HCT116 (cell line): ENCODE measurements at regions not wholly inside any gene's neighbourhood (a gene's known extent, or its start where the extent isn't known, plus 50 kb on each side); places are given as distances from the start of the nearest gene placed in this dataset.

Experiments used
- MAX ChIP-seq: IDR thresholded peaks from 2 replicates; pipeline ENCODE4 v1.6.1; 2012
- POLR2A ChIP-seq: IDR thresholded peaks from 2 replicates; pipeline ENCODE4 v1.7.0; 2011; ENCODE audit warnings: borderline replicate concordance; ENCODE audit not compliant: insufficient read depth, insufficient read length; ENCODE audit errors: extremely low read depth
- ZNF274 ChIP-seq: fragments of 200-500 bp; sonication (Bioruptor generic); IDR thresholded peaks from 2 replicates; pipeline ENCODE4 v1.6.1; 2014; ENCODE audit warnings: mild to moderate bottlenecking, low read depth, low read length, inconsistent platforms
- TF ChIP-seq, protein P1 (sequence below), 3 experiments: fragments of 200-600 bp in 1 of 3; sonication (generic) in 1 of 3; IDR thresholded peaks in 2 of 3; conservative IDR thresholded peaks in 1 of 3; 2 replicates each; pipeline ENCODE4 v1.5.1; 2012 to 2017; ENCODE audit warnings: low read depth in 2 of 3, low read length in 2 of 3, antibody characterized with exemption in 1 of 3, borderline replicate concordance in 1 of 3, control low read depth in 1 of 3, mild to moderate bottlenecking in 1 of 3, mixed read lengths in 1 of 3, mixed run types in 1 of 3, moderate library complexity in 1 of 3; ENCODE audit not compliant: insufficient read depth in 1 of 3
- TF ChIP-seq, protein P2 (sequence below): IDR thresholded peaks from 2 replicates; pipeline ENCODE4 v1.6.1; 2012

DNA sequence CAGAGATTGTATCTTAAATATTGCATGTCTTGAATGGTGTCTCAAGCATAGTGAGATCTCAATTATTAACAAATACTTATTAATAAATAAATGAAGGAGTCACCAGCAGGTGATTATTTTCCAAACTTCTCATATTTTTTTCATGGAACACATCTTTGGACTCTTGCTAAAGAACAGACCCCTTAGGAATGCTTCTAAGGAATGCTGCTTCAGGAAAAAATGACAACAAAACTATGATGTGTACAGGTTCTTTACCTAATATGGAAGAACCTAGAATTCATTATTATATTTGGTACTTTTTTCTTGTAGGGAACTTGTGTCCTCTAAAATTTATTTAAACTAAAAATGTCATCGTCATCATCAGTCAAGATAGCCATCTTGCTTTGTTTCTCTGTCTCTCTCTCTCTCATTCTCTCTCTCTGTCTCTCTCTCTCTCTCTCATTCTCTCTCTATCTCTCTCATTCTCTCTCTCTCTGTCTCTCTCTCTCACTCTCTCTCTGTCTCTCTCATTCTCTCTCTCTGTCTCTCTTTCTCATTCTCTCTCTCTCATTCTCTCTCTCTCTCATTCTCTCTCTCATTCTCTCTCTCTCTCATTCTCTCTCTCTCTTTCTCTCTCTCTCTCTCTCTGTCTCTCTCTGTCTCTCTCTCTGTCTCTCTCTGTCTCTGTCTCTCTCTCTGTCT, 63.0 kb upstream of the ETS2 start:
- no peak for TF ChIP-seq POLR2A
- TF ChIP-seq, protein P1, sequence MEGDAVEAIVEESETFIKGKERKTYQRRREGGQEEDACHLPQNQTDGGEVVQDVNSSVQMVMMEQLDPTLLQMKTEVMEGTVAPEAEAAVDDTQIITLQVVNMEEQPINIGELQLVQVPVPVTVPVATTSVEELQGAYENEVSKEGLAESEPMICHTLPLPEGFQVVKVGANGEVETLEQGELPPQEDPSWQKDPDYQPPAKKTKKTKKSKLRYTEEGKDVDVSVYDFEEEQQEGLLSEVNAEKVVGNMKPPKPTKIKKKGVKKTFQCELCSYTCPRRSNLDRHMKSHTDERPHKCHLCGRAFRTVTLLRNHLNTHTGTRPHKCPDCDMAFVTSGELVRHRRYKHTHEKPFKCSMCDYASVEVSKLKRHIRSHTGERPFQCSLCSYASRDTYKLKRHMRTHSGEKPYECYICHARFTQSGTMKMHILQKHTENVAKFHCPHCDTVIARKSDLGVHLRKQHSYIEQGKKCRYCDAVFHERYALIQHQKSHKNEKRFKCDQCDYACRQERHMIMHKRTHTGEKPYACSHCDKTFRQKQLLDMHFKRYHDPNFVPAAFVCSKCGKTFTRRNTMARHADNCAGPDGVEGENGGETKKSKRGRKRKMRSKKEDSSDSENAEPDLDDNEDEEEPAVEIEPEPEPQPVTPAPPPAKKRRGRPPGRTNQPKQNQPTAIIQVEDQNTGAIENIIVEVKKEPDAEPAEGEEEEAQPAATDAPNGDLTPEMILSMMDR (IDR thresholded peaks at IDR 0.05 in 2 of 3, conservative IDR thresholded peaks at IDR 0.05 in 1 of 3; ENCODE audit: borderline replicate concordance in 1 of 3, insufficient read depth in 1 of 3, low read depth in 2 of 3, low read length in 2 of 3), result no peak
- TF ChIP-seq MAX, result no peak
- TF ChIP-seq, protein P2, sequence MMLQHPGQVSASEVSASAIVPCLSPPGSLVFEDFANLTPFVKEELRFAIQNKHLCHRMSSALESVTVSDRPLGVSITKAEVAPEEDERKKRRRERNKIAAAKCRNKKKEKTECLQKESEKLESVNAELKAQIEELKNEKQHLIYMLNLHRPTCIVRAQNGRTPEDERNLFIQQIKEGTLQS, result no peak
- TF ChIP-seq ZNF274, result no peak
